Trophoblast cell (in vitro differentiated cells and primary cell): ENCODE measurements at regions not wholly inside any gene's neighbourhood (a gene's known extent, or its start where the extent isn't known, plus 50 kb on each side); places are given as distances from the start of the nearest gene placed in this dataset.

ENCODE experiments used
- DNase-seq, 2 donors: peaks; one replicate each; pipeline ENCODE4 v3.0.0-alpha.2; 2016
- H2AFZ ChIP-seq: 2 replicates; pipeline ENCODE4 v1.6.1; 2013; ENCODE audit warnings: low read length, moderate library complexity, mild to moderate bottlenecking; ENCODE audit not compliant: insufficient read depth, poor library complexity
- H2AK5ac ChIP-seq: 2 replicates; pipeline ENCODE4 v1.6.1; 2013; ENCODE audit warnings: mild to moderate bottlenecking, low read length
- H2BK120ac ChIP-seq: 2 replicates; pipeline ENCODE4 v1.6.1; 2013; ENCODE audit warnings: low read length, mild to moderate bottlenecking, moderate library complexity; ENCODE audit not compliant: insufficient read depth, poor library complexity
- H2BK12ac ChIP-seq: 2 replicates; pipeline ENCODE4 v1.6.1; 2013; ENCODE audit warnings: mild to moderate bottlenecking, low read length, moderate library complexity
- H2BK5ac ChIP-seq: 2 replicates; pipeline ENCODE4 v1.6.1; 2013; ENCODE audit warnings: low read length, low read depth, moderate library complexity, mild to moderate bottlenecking; ENCODE audit not compliant: poor library complexity
- H3K14ac ChIP-seq: 2 replicates; pipeline ENCODE4 v1.6.1; 2013; ENCODE audit warnings: mild to moderate bottlenecking, low read length
- H3K18ac ChIP-seq: 2 replicates; pipeline ENCODE4 v1.6.1; 2013; ENCODE audit warnings: mild to moderate bottlenecking, low read length
- H3K23ac ChIP-seq: 2 replicates; pipeline ENCODE4 v1.6.1; 2013; ENCODE audit warnings: low read length
- H3K27ac ChIP-seq: 2 replicates; pipeline ENCODE4 v1.5.1; 2013; ENCODE audit warnings: low read depth, mild to moderate bottlenecking, inconsistent platforms, low read length, moderate library complexity
- H3K27me3 ChIP-seq: 2 replicates; pipeline ENCODE4 v1.6.1; 2013; ENCODE audit warnings: inconsistent platforms, mild to moderate bottlenecking, low read length, moderate library complexity; ENCODE audit not compliant: insufficient read depth
- H3K36me3 ChIP-seq, 2 experiments: 1 replicate in 1 of 2; 2 replicates in 1 of 2; pipeline ENCODE4 v1.6.1; 2013; ENCODE audit warnings: low read length in 2 of 2, mild to moderate bottlenecking in 2 of 2, moderate library complexity in 1 of 2; ENCODE audit not compliant: insufficient read depth in 2 of 2, control insufficient read depth in 1 of 2
- H3K4ac ChIP-seq: 2 replicates; pipeline ENCODE4 v1.6.1; 2013; ENCODE audit warnings: low read depth, mild to moderate bottlenecking, low read length, moderate library complexity
- H3K4me1 ChIP-seq, 2 experiments: 1 replicate in 1 of 2; 2 replicates in 1 of 2; pipeline ENCODE4 v1.6.1; 2013; ENCODE audit warnings: low read length in 2 of 2, mild to moderate bottlenecking in 2 of 2, moderate library complexity in 1 of 2; ENCODE audit not compliant: insufficient read depth in 2 of 2, control insufficient read depth in 1 of 2
- H3K4me2 ChIP-seq: 2 replicates; pipeline ENCODE4 v1.6.1; 2013; ENCODE audit warnings: inconsistent platforms, mild to moderate bottlenecking, low read length, moderate library complexity
- H3K4me3 ChIP-seq: 2 replicates; pipeline ENCODE4 v1.5.1; 2013; ENCODE audit warnings: mild to moderate bottlenecking, low read depth, low read length, inconsistent platforms
- H3K79me1 ChIP-seq: one replicate; pipeline ENCODE4 v1.6.1; 2013; ENCODE audit warnings: low read length
- H3K79me2 ChIP-seq: 2 replicates; pipeline ENCODE4 v1.6.1; 2013; ENCODE audit warnings: low read length, mild to moderate bottlenecking; ENCODE audit not compliant: control insufficient read depth, insufficient read depth, poor library complexity
- H3K9ac ChIP-seq: 2 replicates; pipeline ENCODE4 v1.6.1; 2013; ENCODE audit warnings: mild to moderate bottlenecking, low read length
- H3K9me3 ChIP-seq: 2 replicates; pipeline ENCODE4 v1.6.1; 2013; ENCODE audit warnings: low read depth, mild to moderate bottlenecking, control low read depth, inconsistent platforms, low read length; ENCODE audit not compliant: insufficient read depth
- H4K12ac ChIP-seq: 2 replicates; pipeline ENCODE4 v1.6.1; 2013; ENCODE audit warnings: low read depth, mild to moderate bottlenecking, low read length, moderate library complexity
- H4K8ac ChIP-seq: 2 replicates; pipeline ENCODE4 v1.6.1; 2013; ENCODE audit warnings: low read depth, mild to moderate bottlenecking, low read length, moderate library complexity
- H4K91ac ChIP-seq: one replicate; pipeline ENCODE4 v1.6.1; 2013; ENCODE audit warnings: low read depth, mild to moderate bottlenecking, low read length, moderate library complexity
- WGBS: extraction: QIAGEN DNeasy Blood & Tissue Kit; methylation state at CpG from one replicate; pipeline ENCODE4 v1.1.7; 2013; ENCODE audit warnings: missing lambda C conversion rate; ENCODE audit not compliant: insufficient read length, insufficient coverage; ENCODE audit errors: extremely low coverage; 5-methylcytosine and 5-hydroxymethylcytosine counted together

- H3K4ac ChIP-seq = no peak overlapping the region
- no peak overlapping the region for H3K27ac ChIP-seq
- H3K79me1 ChIP-seq = no peaks in the 10 kb centered on the region
- H3K4me2 ChIP-seq = no peak overlapping the region
- WGBS = no CpG with 5 or more reads among the region's 2 CpGs
- no peaks in the 10 kb centered on the region for H3K4me1 ChIP-seq
- H3K36me3 ChIP-seq = no peaks in the 10 kb centered on the region
- no peak overlapping the region for H4K91ac ChIP-seq
- H4K8ac ChIP-seq = no peak overlapping the region
- H3K27me3 ChIP-seq = no peaks in the 10 kb centered on the region
- no peak overlapping the region for H4K12ac ChIP-seq
- H3K18ac ChIP-seq = no peak overlapping the region
- H2AK5ac ChIP-seq = no peak overlapping the region
- H3K23ac ChIP-seq = no peak overlapping the region
- DNase-seq = no peak
- H2BK5ac ChIP-seq = no peak overlapping the region
- no peak overlapping the region for H2AFZ ChIP-seq
- H3K9ac ChIP-seq = no peak overlapping the region
- H3K14ac ChIP-seq = no peak overlapping the region
- no peaks in the 10 kb centered on the region for H3K79me2 ChIP-seq
- peaks cover 3% of the 10 kb centered on the region for H3K9me3 ChIP-seq
- H2BK120ac ChIP-seq = no peak overlapping the region
- H3K4me3 ChIP-seq = no peak overlapping the region
- H2BK12ac ChIP-seq = no peak overlapping the region
Observed at GRCh38 chr20:39181490-39181889, 219.3 kb downstream of the DHX35 start.

- H3K4me3 ChIP-seq = no peak overlapping the region
- DNase-seq = no peak
- no peaks in the 10 kb centered on the region for H3K27me3 ChIP-seq
- no peaks in the 10 kb centered on the region for H3K4me1 ChIP-seq
- H4K91ac ChIP-seq = no peak overlapping the region
- WGBS = no CpG with 5 or more reads among the region's 2 CpGs
- no peak overlapping the region for H3K23ac ChIP-seq
- no peaks in the 10 kb centered on the region for H3K79me1 ChIP-seq
- H3K4me2 ChIP-seq = no peak overlapping the region
- H2BK5ac ChIP-seq = no peak overlapping the region
- no peak overlapping the region for H4K12ac ChIP-seq
- no peak overlapping the region for H3K9ac ChIP-seq
- H3K14ac ChIP-seq = no peak overlapping the region
- H4K8ac ChIP-seq = no peak overlapping the region
- no peak overlapping the region for H2AK5ac ChIP-seq
- H3K9me3 ChIP-seq = peaks cover 4% of the 10 kb centered on the region
- H2BK120ac ChIP-seq = no peak overlapping the region
- H3K4ac ChIP-seq = no peak overlapping the region
- no peak overlapping the region for H2BK12ac ChIP-seq
- H3K79me2 ChIP-seq = no peaks in the 10 kb centered on the region
- H3K36me3 ChIP-seq = no peaks in the 10 kb centered on the region
- H3K18ac ChIP-seq = no peak overlapping the region
- H3K27ac ChIP-seq = no peak overlapping the region
- no peak overlapping the region for H2AFZ ChIP-seq
Observed at GRCh38 chr20:39176457-39176856, 214.3 kb downstream of the DHX35 start.

- peak overlapping the region; percentile 24 for H3K23ac ChIP-seq
- no peaks in the 10 kb centered on the region for H3K4me1 ChIP-seq
- no peak for DNase-seq
- H3K4me3 ChIP-seq = no peak overlapping the region
- H3K79me2 ChIP-seq = no peaks in the 10 kb centered on the region
- no peaks in the 10 kb centered on the region for H3K79me1 ChIP-seq
- H3K4me2 ChIP-seq = no peak overlapping the region
- no peak overlapping the region for H3K9ac ChIP-seq
- no peaks in the 10 kb centered on the region for H3K36me3 ChIP-seq
- H3K4ac ChIP-seq = no peak overlapping the region
- no CpG with 5 or more reads among the region's 2 CpGs for WGBS
- H3K14ac ChIP-seq = no peak overlapping the region
- no peak overlapping the region for H3K18ac ChIP-seq
- H2BK120ac ChIP-seq = no peak overlapping the region
- no peak overlapping the region for H2BK12ac ChIP-seq
- no peaks in the 10 kb centered on the region for H3K27me3 ChIP-seq
- H3K27ac ChIP-seq = no peak overlapping the region
- H2BK5ac ChIP-seq = no peak overlapping the region
- no peak overlapping the region for H4K91ac ChIP-seq
- H3K9me3 ChIP-seq = peaks cover 3% of the 10 kb centered on the region
- H2AFZ ChIP-seq = no peak overlapping the region
- H4K8ac ChIP-seq = no peak overlapping the region
- no peak overlapping the region for H4K12ac ChIP-seq
- no peak overlapping the region for H2AK5ac ChIP-seq
Observed at GRCh38 chr20:39170896-39171463, 208.8 kb downstream of the DHX35 start.

GRCh38 chr20:39165099-39165498 lies 203.0 kb downstream of the DHX35 start:
- Histone ChIP-seq H3K79me1 (no peaks in the 10 kb centered on the region), H4K12ac (no peak overlapping the region), H3K4me2 (no peak overlapping the region), H2BK120ac (no peak overlapping the region), H3K27me3 (no peaks in the 10 kb centered on the region), H3K27ac (no peak overlapping the region), H2AK5ac (no peak overlapping the region), H3K23ac (no peak overlapping the region), H3K4me3 (no peak overlapping the region), H4K8ac (no peak overlapping the region), H3K9me3 (peaks cover 2% of the 10 kb centered on the region), H3K4me1 (no peaks in the 10 kb centered on the region), H3K4ac (no peak overlapping the region), H2BK5ac (no peak overlapping the region), H3K14ac (no peak overlapping the region), H3K36me3 (no peaks in the 10 kb centered on the region), H4K91ac (no peak overlapping the region), H3K79me2 (no peaks in the 10 kb centered on the region), H3K9ac (no peak overlapping the region), H2AFZ (no peak overlapping the region), H3K18ac (no peak overlapping the region), H2BK12ac (no peak overlapping the region)
- DNase-seq = no peak
- no CpG with 5 or more reads among the region's 6 CpGs for WGBS
